GM18909 (cell line): ENCODE measurements at regions not wholly inside any gene's neighbourhood (a gene's known extent, or its start where the extent isn't known, plus 50 kb on each side); places are given as distances from the start of the nearest gene placed in this dataset.

Source experiments
- ATAC-seq: cut with Tn5 transposase; IDR thresholded peaks from one replicate; pipeline ENCODE4 v1.9.1; 2021; ENCODE audit warnings: mild to moderate bottlenecking; ENCODE audit not compliant: unreplicated experiment, poor library complexity

DNA sequence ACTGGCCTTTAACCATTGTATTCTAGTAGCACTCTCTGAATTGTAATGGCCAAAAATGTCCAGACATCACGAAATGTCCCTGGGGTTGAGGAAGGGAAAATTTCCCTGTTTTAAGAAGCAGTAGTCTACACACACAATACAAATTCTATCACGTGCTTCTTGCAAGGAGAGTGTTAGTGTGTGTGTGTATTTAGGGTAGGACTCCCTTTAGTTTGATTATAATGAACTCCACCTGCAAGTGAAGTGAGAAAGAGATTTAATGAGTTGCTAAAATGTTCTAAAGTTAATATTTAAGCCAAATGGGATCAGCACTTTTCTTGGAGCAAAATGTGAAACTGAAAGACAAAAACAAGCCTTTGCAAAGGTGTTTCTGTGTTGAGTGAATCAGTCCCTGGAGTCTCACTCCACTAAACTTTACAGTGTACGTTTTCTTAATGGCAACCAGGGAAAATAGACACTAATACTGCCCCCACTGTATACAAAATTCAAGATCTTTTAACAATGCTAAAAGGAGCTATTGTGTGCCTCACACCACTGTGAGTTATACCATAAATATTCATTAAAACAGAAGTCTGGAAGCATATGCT is 590.3 kb upstream of the TENM4 start:
- ATAC-seq: no peak

DNA sequence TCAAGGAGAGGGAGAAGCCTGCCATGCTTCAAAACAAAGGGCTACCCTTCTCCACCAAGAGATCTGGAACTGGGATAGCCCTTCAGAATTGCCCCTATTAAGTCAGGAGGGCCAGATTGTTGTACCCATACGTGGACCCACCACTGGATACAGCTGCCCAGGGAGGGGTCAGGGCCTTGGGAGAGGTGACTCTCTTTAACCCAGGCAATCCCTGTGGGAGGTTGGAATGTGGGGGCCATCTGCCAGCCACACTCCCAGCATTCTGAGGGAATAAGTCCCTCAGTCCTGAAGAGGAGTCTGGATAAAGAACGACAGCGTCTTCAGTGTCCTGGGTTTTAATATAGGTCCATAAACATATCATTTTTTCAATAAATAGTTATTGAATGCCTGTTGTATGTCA is 588.2 kb upstream of the TENM4 start:
- no peak for ATAC-seq

DNA sequence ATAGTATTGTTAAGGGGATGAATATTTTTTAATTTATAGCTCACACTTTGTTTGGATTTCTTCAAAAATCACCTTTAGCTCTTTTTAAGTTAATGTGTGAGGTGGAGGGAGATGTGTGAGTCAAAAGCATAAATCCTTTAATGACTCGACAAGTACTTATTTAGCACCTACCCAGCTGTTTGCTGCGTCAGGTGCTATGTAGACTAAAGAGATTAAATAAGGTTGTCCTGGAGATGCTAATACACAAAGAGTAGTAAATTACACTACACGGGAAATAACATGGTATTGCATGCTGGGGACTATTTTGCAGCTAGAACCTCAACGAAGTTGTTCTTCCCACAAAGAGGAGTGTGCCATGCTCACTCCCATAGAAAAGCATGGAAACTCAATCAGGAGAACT is 583.3 kb upstream of the TENM4 start:
- no peak for ATAC-seq

DNA sequence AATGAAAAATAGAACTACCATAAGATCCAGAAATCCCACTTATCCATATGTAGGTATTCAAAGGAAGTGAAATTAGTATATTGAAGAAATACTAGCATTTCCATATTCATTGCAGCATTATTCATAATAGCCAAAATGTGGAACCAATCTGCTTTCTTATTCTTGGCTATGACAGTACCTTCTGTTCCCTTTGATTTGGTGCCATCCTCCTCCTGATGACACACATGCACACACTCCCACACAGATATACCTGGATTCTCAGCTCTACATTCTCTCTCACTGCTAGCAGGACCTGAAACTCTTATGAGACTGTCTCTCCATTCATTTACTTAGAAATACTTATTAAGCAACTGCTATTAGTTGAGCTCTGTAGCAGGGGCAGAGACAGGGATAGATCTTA is 582.6 kb upstream of the TENM4 start:
- ATAC-seq: no peak

DNA sequence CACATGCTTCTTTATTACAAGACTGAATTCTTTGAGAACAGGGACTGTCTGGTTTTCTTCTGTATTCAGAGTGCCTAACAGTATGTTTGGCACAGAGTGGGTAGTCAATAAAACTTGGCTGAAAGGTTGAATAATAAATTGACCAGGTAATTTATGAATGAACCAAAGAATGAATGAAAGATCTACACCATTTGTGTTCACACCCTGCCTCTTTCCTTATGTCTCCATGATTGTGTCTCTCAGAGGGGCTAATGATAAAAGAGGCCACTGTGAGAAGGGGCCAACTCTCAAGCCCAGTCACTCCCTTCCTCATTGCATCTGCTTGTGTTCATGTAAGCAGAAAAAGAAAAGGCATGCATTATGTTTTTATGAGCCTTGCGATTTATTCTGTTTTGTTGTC is 569.7 kb upstream of the TENM4 start:
- ATAC-seq: no peak

DNA sequence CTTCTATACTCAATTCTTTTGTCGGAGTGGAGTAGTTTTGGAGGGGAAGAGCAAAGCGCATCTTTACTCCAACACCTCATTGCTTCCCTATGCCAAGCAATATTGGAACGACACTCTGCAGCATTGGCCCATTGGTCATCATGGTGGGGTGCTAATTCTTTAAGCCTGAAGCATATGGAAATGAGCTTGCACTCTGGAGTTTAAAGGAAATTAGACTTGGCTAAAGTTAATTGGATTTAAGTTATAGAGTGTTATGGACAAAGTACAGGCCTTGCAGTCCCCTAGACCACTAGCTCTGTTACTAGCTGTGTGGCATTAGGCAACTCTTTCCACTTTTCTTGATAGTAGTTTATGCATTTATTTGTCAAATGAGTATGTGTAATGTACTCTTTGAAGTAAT is 568.3 kb upstream of the TENM4 start:
- ATAC-seq: no peak

DNA sequence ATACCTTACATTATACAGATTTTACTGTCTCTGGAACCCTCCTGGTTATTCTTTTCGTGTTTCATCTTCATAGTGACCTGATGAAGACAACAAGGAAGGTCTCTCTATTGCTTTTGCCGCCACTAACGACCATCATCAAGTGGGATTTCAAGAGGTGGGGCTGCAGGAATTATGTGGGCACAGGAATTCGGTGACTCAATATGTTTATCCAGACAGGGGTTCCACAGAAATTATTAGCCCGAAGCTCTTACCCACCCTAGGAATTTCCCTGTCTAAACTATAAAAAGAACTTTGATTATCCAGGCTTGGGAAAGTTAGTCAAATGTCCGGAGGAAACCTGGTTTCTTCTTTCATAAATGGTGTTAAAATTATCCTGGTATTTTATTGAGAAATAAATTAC is 566.8 kb upstream of the TENM4 start:
- ATAC-seq: no peak

DNA sequence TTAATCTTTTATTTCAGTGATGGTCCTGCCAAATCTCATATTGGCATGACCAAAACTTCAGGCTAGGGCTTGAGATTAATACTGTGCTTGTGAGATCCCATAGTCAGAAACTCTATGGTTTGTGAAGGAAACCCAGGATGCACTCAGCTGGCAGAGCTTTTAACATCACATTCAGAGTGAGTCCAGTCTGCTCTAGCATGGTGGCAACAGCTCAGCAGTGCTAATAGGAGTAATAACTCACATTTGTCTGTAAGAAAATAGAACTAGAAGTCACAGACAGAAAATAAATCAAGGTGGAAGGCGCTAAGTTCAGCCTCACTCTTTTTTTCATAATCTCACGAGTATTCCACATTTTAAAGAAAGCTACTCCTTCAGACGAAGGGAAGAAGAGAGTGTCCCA is 549.3 kb upstream of the TENM4 start:
- ATAC-seq: no peak

DNA sequence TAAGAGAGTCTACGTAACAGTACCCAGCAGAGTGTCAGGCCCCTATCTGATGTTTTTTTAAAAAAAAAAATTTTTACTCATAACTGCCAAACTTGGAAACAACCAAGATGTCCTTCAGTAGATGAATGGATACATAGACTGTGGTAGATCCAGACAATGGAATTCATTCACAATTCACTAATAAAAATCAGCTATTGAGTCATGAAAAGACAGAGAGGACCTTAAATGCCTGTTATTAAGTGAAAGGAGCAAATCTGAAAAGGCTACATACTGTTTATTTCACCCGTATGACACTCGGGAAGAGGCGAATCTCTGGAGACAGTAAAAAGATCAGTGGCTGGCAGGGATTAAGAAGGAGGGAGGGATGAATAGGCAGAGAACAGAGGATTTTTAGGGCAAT is 541.4 kb upstream of the TENM4 start:
- ATAC-seq: no peak

DNA sequence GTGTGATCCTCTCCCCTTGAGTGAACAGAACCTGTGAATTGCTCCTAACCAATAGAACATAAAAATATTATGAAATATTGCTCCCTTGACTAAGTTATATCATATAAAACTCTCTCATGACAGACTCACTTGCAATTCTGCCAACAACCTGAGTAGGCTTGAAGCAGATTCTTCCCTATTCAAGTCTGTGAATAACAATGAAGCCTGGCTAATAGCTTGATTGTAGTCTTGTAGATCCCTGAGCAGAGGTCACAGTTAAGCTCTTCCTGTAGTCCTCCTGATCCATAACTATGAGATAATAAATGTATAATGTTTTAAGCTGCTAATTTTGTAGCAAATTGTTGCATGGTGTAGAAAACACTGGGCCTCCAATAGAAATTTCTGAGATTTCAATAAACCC is 540.1 kb upstream of the TENM4 start:
- ATAC-seq: no peak

DNA sequence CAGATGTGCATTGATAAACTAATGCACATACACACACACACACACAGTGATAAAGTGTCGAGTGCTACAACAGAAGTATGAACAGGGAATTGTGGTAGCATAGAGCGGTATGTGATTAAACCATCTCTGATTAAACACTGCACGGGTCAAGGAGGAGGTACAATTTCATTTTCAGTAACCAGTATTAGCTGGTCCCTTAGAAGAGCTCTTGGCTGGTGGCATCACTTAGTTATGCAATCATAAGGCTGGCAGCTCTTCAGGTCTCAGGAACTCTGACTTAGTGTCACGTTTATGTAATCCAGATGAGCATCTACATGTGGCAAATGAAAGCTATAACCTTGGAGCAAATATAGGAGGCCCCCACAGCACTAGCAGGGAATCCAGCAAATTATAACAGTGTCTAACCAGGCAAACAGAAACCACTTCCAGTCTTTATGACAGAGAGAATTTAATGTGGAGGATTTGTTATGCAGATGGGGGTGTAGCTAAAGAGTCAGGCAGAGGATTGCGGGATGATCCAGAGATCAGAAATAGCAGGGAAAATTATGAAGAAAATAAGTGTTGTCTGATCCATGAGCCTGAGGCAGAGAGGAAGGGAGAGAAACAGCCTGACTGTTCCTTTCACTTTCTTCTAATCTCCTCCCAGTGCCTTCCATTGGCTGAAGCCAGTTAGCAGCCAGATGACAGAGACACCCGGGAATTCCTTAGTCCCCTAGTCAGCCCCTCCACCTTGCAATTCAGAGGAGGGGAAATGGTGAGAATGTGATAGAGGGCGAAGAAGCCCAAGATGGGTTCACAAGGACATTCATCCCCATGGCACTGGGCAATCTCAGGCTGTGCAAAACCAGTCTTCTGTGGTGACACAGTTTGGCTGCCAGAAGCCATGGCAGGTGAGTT is 533.1 kb upstream of the TENM4 start:
- ATAC-seq: no peak

DNA sequence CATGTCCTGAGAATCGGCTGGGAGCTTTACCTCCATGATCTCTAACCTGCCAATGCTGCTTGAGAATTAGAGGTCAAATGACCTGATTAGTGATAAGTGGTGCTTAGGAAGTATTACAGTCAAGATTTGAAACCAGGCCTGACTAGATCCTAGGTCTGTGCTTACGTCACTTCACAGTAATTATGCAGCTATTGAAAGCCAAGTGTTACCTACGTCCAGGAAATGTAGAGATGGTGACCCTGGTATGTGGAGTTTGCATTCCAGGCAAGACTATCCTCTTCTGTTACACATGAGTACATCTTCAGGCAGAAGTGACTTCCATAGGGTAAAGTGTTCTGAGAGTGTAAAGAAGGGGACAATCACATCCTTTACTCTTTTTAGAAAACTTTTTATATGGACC is 530.4 kb upstream of the TENM4 start:
- ATAC-seq: no peak

DNA sequence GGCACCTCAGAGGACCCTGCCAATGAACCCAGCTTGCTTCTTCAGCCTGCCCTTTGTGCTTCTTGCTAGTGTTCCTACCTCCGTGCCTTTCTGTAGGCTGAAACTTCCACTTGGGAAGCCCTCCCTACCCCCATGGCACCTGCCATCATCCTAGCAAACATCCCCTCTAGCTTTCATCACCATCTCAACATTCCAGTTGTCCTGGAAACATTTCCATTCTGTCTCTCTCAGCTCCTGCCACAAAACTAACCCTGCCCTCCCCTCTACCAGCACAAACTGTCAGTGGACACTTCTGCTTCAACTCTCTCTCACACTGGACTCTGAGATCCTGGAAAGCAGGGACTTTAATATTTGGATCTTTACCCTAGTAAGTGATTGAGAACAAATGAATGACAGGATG is 525.8 kb upstream of the TENM4 start:
- ATAC-seq: no peak

DNA sequence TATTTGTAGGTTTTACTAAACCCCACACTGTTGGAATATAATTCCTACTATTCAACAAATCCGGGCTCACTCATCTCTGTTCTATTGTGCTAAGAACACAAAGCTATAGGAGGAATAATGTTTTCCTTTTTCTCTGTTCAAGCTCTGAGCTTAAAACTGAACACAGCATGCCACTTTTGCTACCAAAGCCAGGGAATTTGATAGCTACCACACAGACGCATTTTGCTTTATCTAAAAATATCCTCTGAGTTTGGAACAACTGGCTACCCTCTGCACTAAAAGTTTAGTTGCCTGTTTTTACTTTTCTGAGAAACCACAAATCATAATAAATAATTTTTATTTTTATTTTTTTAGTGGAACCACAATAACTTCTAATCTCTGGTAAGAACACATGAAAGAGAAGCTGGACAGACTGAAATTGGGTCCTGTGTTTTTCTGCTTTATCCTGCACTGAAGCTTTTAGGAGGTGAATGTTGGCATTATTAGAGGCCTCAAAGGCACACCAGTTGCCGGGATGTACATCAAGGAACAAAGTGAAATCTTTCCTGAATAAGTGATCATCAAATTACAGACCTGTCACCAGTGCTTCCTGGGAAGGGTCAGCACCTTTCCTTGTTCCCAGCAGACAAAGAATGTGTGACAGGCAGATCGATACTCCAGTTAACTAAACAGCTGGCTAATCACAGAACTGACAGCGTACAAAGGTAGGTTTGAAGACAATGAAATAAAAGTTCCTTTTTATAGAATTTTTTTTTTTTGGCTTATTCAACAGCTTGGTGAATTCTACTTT is 523.2 kb upstream of the TENM4 start:
- no peak for ATAC-seq

DNA sequence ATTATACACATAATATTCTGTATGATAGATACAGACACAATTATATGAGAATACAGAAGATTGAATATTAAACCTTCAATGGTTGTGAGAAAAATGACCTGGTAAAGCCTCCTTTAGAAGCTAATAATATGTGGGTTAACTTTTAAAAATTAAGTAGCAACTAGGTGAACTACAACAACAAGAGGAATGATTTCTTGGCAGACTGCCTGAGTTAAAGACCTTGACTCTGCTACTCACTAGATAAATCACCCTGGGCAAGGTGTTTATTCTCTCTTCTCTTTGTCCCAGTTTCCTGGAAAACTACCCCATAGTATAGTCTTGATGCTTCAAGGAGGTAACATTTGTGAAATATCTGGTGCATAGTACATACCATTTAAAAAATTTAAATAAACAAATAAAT is 519.6 kb upstream of the TENM4 start:
- ATAC-seq: no peak

DNA sequence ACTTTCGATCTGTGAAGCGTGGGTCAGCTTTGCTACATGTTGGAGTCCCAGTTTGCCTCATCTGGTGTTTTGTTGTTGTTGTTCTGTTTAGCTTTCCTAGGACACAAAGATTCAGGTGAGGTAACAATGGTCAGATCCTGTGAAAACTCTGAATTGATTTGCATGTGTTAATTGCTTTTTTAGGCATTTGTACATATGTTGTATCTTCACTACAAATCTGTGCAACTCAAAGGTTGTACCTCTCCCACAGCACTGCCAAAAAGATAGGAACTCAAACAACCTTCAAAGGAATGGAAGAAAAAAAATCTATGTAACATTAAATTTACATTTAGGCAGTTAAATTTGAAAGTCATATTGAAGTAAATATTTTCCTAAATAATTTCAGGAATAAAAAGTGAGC is 518.5 kb upstream of the TENM4 start:
- ATAC-seq: no peak

DNA sequence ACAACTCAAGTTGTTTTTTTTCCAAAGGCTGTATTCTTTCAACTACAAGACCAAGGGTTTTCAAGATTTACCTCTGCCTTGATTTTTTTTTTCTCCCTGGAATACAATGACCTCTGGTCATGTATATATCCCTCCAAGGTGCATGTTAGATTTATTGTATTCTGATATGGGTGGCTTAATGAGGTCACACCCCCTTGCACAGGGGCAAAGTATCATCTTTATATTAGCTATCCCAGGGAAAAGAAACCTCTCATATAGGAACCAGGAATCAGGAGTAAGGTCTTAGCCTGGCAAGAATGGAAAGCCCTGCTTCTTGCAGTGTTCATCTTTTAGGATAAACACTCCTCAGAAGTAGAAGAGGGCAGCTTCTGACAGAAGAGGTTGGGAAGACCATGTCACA is 516.9 kb upstream of the TENM4 start:
- no peak for ATAC-seq

DNA sequence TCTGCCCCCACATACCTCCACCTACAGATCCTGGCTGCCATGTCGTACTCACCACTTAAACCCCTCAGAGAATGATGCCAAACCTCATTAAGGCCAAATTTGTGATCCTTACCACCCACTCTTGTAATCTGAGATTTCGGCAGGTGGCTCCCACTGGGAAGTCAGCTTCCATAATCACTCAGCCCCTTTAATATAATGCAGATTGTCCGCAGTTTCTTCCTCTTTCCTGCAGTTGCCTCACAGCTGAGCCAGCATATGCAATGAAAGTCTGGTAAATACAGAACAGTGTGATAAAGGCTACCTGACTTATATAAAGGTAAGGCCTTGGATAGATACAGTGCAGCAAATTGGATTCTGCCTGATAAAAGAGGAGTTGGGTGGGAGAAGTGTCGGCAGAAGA is 515.2 kb upstream of the TENM4 start:
- no peak for ATAC-seq

DNA sequence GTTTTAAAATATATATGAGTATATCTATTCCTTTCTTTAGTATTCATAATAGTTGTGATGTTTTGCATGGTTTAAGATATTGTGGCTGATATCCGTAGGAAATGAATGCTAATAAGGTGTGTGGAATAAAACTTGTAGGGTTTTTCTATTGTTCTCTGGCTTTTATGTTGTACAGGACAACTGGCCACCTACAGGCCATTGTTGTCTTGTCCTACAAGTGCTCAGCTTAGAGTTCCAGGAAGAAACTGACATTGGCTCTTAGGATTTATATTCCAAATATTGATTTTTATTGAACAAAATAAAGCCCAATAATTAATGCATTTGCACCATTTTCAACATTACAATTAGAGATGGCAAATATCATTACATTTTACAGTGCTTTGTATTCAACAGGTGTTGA is 512.8 kb upstream of the TENM4 start:
- no peak for ATAC-seq

DNA sequence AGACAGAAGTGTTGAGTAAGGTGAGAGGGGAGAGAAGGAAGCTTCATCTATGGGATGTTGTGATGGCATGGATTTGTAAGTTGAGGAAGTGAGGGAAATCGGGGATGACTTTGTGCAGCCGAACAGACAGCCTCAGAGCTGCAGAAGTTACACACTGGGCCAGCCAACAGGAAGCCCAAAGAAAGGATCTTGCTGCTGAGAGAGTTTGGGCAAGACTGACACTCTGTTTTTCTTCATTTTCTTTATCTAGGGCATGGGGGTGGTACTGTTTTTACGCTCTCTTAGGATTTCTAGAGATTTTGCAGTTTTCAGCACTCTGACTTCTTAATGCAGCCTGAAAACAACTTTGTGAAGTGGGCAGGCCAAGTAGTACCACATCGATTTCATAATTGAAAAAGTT is 509.9 kb upstream of the TENM4 start:
- no peak for ATAC-seq

DNA sequence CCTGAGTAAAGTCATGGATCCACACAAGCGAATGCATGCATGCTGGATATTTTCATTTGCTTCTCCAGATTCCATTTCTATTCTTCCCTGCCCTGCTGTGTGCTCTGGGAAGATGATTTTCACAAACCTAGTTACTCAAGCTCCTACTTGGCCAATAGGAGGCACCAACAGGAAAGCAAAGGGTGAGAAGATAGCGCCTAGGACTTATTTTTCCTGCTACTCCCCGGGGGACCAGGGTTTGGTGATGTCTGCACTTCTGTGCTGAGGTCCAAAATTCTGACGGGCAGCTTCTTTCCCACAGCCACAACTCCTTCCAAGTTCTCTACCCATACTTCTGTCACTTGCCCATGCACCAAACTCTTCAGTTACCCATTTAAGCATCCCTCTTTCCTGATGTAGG is 509.3 kb upstream of the TENM4 start:
- no peak for ATAC-seq
